SU-DHL-6 (cell line): ENCODE measurements at regions not wholly inside any gene's neighbourhood (a gene's known extent, or its start where the extent isn't known, plus 50 kb on each side); places are given as distances from the start of the nearest gene placed in this dataset.

Experiments
- H2AFZ ChIP-seq: fragments of 200-600 bp; sonication (generic); 2 replicates; pipeline ENCODE4 v1.6.1; 2014; ENCODE audit warnings: low read depth, mild to moderate bottlenecking, moderate library complexity, mixed read lengths, antibody characterized with exemption, low read length; ENCODE audit not compliant: severe bottlenecking
- H3F3A ChIP-seq: fragments of 200-600 bp; shearing (Covaris generic); 2 replicates; pipeline ENCODE4 v1.6.0; 2016; ENCODE audit warnings: antibody characterized with exemption, mild to moderate bottlenecking; ENCODE audit not compliant: insufficient read depth
- H3K27ac ChIP-seq: fragments of 200-600 bp; sonication (generic); 2 replicates; pipeline ENCODE4 v1.5.1; 2016; ENCODE audit warnings: low read depth, mild to moderate bottlenecking, low read length, moderate library complexity, mixed read lengths
- H3K27me3 ChIP-seq: fragments of 200-600 bp; sonication (generic), shearing (Covaris generic); 2 replicates; pipeline ENCODE4 v1.6.0; 2014; ENCODE audit warnings: mild to moderate bottlenecking, low read length
- H3K36me3 ChIP-seq: fragments of 200-600 bp; sonication (generic); 2 replicates; pipeline ENCODE4 v1.6.1; 2014; ENCODE audit warnings: mild to moderate bottlenecking, low read length, mixed read lengths
- H3K4me2 ChIP-seq: fragments of 300-600, 200-600 bp; shearing (Covaris generic), sonication (generic); 2 replicates; pipeline ENCODE4 v1.6.0; 2014; ENCODE audit warnings: low read length, low read depth, mild to moderate bottlenecking; ENCODE audit not compliant: poor library complexity, severe bottlenecking
- H3K4me3 ChIP-seq: fragments of 200-600 bp; sonication (generic); 2 replicates; pipeline ENCODE4 v1.5.1; 2014; ENCODE audit warnings: antibody characterized with exemption, low read length, mild to moderate bottlenecking, mixed read lengths; ENCODE audit not compliant: insufficient read depth, poor library complexity, severe bottlenecking
- H3K79me2 ChIP-seq: fragments of 200-600 bp; sonication (generic); 2 replicates; pipeline ENCODE4 v1.6.1; 2014; ENCODE audit warnings: mild to moderate bottlenecking, low read length, moderate library complexity; ENCODE audit not compliant: insufficient read depth
- H3K9ac ChIP-seq: fragments of 200-600 bp; sonication (generic); 2 replicates; pipeline ENCODE4 v1.7.0; 2014; ENCODE audit warnings: mild to moderate bottlenecking, low read length
- H3K9me2 ChIP-seq: fragments of 200-600 bp; sonication (generic); replicated peaks from 2 replicates; pipeline ENCODE4 v1.6.1; 2014; ENCODE audit warnings: low read length; ENCODE audit not compliant: insufficient read depth
- H3K9me3 ChIP-seq: fragments of 200-600 bp; sonication (generic); 2 replicates; pipeline ENCODE4 v1.6.1; 2014; ENCODE audit warnings: low read length, mixed read lengths; ENCODE audit not compliant: insufficient read depth
- H4K20me1 ChIP-seq: fragments of 200-600 bp; sonication (generic); 2 replicates; pipeline ENCODE4 v1.6.1; 2014; ENCODE audit warnings: low read depth, mild to moderate bottlenecking, antibody characterized with exemption, low read length, moderate library complexity, mixed read lengths
- EZH2phosphoT487 ChIP-seq: fragments of 200-600 bp; sonication (generic), shearing (Covaris generic); conservative IDR thresholded peaks from 2 replicates; pipeline ENCODE4 v1.6.1; 2018; ENCODE audit warnings: mild to moderate bottlenecking, antibody characterized with exemption, low read length, moderate library complexity, mixed read lengths
- TF ChIP-seq, protein P1 (sequence below): fragments of 200-600 bp; sonication (generic); IDR thresholded peaks from one replicate; pipeline ENCODE4 v1.5.1; 2017; ENCODE audit warnings: antibody characterized with exemption, mild to moderate bottlenecking, low read length, moderate library complexity; ENCODE audit not compliant: insufficient read depth, poor library complexity, severe bottlenecking

GRCh38 chr5:45057564-45057963 is 248.8 kb downstream of the MRPS30 start:
- Histone ChIP-seq H3F3A (no peaks in the 10 kb centered on the region), H3K4me2 (no peak overlapping the region), H3K9me3 (no peaks in the 10 kb centered on the region), H3K27me3 (no peaks in the 10 kb centered on the region), H3K9ac (no peak overlapping the region), H4K20me1 (no peaks in the 10 kb centered on the region), H3K79me2 (no peaks in the 10 kb centered on the region), H3K36me3 (no peaks in the 10 kb centered on the region), H3K9me2 (no peaks in the 10 kb centered on the region), H3K4me3 (no peak overlapping the region), H3K27ac (no peak overlapping the region), H2AFZ (no peak overlapping the region)
- no peak for TF ChIP-seq EZH2phosphoT487
- TF ChIP-seq, protein P1, sequence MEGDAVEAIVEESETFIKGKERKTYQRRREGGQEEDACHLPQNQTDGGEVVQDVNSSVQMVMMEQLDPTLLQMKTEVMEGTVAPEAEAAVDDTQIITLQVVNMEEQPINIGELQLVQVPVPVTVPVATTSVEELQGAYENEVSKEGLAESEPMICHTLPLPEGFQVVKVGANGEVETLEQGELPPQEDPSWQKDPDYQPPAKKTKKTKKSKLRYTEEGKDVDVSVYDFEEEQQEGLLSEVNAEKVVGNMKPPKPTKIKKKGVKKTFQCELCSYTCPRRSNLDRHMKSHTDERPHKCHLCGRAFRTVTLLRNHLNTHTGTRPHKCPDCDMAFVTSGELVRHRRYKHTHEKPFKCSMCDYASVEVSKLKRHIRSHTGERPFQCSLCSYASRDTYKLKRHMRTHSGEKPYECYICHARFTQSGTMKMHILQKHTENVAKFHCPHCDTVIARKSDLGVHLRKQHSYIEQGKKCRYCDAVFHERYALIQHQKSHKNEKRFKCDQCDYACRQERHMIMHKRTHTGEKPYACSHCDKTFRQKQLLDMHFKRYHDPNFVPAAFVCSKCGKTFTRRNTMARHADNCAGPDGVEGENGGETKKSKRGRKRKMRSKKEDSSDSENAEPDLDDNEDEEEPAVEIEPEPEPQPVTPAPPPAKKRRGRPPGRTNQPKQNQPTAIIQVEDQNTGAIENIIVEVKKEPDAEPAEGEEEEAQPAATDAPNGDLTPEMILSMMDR = no peak

GRCh38 chr5:45060724-45061123 is 252.0 kb downstream of the MRPS30 start:
- H2AFZ ChIP-seq = no peak overlapping the region
- no peak overlapping the region for H3K4me3 ChIP-seq
- no peaks in the 10 kb centered on the region for H4K20me1 ChIP-seq
- no peaks in the 10 kb centered on the region for H3K9me3 ChIP-seq
- no peaks in the 10 kb centered on the region for H3K79me2 ChIP-seq
- TF ChIP-seq, protein P1 = no peak
- no peak for TF ChIP-seq EZH2phosphoT487
- H3K36me3 ChIP-seq = no peaks in the 10 kb centered on the region
- H3K9ac ChIP-seq = no peak overlapping the region
- H3K4me2 ChIP-seq = no peak overlapping the region
- no peaks in the 10 kb centered on the region for H3K9me2 ChIP-seq
- no peaks in the 10 kb centered on the region for H3K27me3 ChIP-seq
- H3F3A ChIP-seq = no peaks in the 10 kb centered on the region
- H3K27ac ChIP-seq = no peak overlapping the region

DNA sequence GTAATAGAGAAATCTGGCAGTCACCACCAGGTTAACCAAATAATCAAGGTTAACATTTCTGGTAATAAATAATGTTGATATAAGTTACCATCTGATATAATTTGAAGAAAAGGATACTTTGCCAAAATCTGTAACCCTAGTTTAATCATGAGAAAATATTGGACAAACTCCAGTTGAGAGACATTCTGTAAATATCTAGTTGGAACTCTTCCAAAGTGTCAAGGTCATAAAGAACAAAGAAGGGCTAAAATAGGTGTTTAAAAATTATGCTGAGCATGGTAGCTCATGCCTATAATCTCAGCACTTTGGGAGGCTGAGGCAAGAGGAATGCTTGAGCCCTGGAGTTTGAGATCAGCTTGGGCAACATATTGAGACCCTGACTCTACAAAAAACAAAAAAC is 253.3 kb downstream of the MRPS30 start:
- no peaks in the 10 kb centered on the region for H3K9me3 ChIP-seq
- H3K4me2 ChIP-seq = no peak overlapping the region
- TF ChIP-seq, protein P1 = no peak
- TF ChIP-seq EZH2phosphoT487 = no peak
- no peaks in the 10 kb centered on the region for H3K79me2 ChIP-seq
- H3K27ac ChIP-seq = no peak overlapping the region
- H4K20me1 ChIP-seq = no peaks in the 10 kb centered on the region
- H3K9ac ChIP-seq = no peak overlapping the region
- H3K4me3 ChIP-seq = no peak overlapping the region
- no peaks in the 10 kb centered on the region for H3K36me3 ChIP-seq
- no peaks in the 10 kb centered on the region for H3K27me3 ChIP-seq
- no peaks in the 10 kb centered on the region for H3F3A ChIP-seq
- no peak overlapping the region for H2AFZ ChIP-seq
- no peaks in the 10 kb centered on the region for H3K9me2 ChIP-seq
